ENCODE measurements at regions not wholly inside any gene's neighbourhood (a gene's known extent, or its start where the extent isn't known, plus 50 kb on each side); places are given as distances from the start of the nearest gene placed in this dataset.

DNA sequence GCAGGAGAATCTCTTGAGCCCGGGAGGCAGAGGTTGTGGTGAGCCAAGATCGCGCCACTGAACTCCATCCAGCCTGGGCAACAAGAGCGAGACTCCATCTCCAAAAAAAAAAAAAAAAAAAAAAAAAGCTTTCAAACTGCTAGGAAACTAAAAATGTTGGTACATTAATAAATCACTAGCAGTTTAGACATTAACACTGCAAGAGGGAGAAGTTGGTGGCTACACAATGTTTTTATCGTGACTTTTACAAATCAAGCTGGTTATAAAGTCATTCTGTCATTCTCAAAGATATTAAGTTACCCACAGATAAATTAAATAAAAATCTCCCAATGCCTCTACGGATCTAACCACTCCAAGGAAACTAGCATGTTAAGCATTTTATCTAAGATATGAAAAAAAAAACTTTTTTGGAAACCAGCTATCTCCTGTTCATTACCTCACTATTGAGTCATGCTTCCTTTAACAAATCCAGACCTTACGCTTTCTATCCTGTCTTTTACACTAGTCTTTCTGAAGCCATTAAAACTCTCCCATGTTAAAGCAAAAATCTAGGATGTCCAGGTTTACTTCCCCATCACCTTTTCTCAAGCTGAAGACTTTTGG, 85.9 kb upstream of the SMURF2 start:
- TF ChIP-seq ARNT (IDR thresholded peaks at IDR 0.05) (no peak), BHLHE40 (IDR thresholded peaks at IDR 0.05; ENCODE audit: borderline replicate concordance) (no peak), ELF4 (IDR thresholded peaks at IDR 0.05) (no peak), NFRKB (IDR thresholded peaks at IDR 0.05) (no peak), TARDBP (IDR thresholded peaks at IDR 0.05) (no peak), FOXA1 (IDR thresholded peaks at IDR 0.05) (no peak), FOXM1 (IDR thresholded peaks at IDR 0.05; ENCODE audit: borderline replicate concordance) (no peak)
